Activated naive CD8-positive, alpha-beta T cell (primary cell): ENCODE measurements at regions not wholly inside any gene's neighbourhood (a gene's known extent, or its start where the extent isn't known, plus 50 kb on each side); places are given as distances from the start of the nearest gene placed in this dataset.

Experiments
- H3K27ac Mint-ChIP-seq: one replicate; pipeline ENCODE4 v1.8.0; 2021; ENCODE audit warnings: mixed read lengths
- H3K27me3 Mint-ChIP-seq: one replicate; pipeline ENCODE4 v1.8.0; 2021; ENCODE audit warnings: mixed read lengths
- H3K36me3 Mint-ChIP-seq: one replicate; pipeline ENCODE4 v1.8.0; 2021; ENCODE audit warnings: mixed read lengths
- H3K4me1 Mint-ChIP-seq: one replicate; pipeline ENCODE4 v1.8.0; 2021; ENCODE audit warnings: low read depth, mixed read lengths
- H3K4me3 Mint-ChIP-seq: one replicate; pipeline ENCODE4 v1.8.0; 2021; ENCODE audit warnings: mild to moderate bottlenecking, mixed read lengths
- H3K9me3 Mint-ChIP-seq: one replicate; pipeline ENCODE4 v1.8.0; 2021; ENCODE audit warnings: low read depth, mixed read lengths

DNA sequence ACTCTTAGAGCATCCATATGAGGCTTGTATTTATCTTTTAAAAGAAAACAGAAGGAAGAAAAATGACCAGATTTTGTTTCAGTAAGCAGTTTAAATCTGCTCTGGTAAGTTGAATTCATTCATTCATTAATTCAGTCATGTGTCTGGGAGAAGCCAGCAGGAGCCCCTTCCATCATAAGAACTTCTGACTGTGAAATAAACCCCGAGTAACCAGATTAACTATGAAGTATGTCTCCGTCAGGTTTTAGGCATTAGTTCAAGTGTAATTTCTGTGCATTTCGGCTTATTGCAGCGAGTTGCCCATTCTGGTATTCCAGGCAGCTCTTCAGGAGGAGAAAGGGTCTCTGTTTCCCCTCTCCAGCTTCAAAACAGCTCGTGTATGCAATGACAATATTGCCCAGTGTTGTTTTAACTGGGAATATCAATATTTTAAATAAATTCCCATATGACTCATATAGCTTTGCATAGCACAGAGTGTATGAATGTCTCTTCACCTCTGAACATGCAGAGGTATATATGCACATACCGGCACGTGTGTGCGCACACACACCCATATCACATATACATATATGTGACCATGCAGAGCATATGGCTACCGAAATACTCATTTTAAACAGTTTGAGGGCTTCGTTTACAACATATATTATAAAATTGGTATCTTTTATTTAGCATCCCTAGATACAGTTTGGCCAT, 255.3 kb downstream of the BCOR start:
- no peak overlapping the region for H3K4me3 Mint-ChIP-seq
- no peak overlapping the region for H3K27ac Mint-ChIP-seq
- no peaks in the 10 kb centered on the region for H3K9me3 Mint-ChIP-seq
- no peaks in the 10 kb centered on the region for H3K27me3 Mint-ChIP-seq
- H3K4me1 Mint-ChIP-seq: no peaks in the 10 kb centered on the region
- H3K36me3 Mint-ChIP-seq: no peaks in the 10 kb centered on the region

DNA sequence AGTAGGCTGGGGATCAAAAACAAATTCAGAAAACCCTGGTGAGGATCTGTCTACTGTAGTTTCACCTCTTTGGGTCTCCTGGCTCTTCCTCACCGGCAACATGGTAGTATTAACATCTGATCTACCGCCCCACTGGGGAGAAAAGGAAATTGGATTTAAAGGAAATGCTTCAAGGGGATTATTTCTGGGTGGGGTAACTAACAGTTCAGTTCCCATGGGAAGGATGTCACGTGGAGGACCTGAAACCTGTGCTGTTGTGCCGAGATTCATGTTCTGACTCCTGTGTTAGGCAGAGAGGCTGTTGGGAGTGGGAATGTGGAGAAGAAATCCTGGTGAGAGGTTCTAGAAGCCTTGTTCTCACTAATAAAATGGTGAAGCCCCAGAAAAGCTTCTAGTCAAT, 254.4 kb downstream of the BCOR start:
- H3K36me3 Mint-ChIP-seq: no peaks in the 10 kb centered on the region
- no peaks in the 10 kb centered on the region for H3K4me1 Mint-ChIP-seq
- no peak overlapping the region for H3K4me3 Mint-ChIP-seq
- H3K27me3 Mint-ChIP-seq: no peaks in the 10 kb centered on the region
- H3K27ac Mint-ChIP-seq: no peak overlapping the region
- no peaks in the 10 kb centered on the region for H3K9me3 Mint-ChIP-seq

DNA sequence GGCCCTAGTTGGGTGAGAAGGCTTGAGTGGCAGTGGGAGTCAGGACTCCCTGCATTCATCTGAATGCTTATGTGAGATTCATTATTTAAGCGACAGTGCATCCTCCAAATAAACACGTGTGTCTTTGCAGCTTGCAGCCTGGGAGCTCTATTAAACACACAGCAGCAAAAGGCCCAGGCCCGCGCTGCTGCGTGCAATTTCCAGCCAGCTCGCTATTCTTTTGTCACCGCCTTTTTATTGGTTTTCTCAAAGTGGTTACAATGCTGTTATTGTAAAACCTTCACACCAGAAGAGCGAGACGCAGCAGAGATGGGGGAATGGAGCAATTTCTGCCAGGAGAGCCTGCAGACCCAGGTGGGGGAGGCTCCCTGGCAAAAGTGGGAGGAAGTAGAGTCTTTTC, 252.5 kb downstream of the BCOR start:
- H3K4me1 Mint-ChIP-seq: peaks cover 3% of the 10 kb centered on the region
- no peaks in the 10 kb centered on the region for H3K36me3 Mint-ChIP-seq
- H3K9me3 Mint-ChIP-seq: no peaks in the 10 kb centered on the region
- no peak overlapping the region for H3K4me3 Mint-ChIP-seq
- no peak overlapping the region for H3K27ac Mint-ChIP-seq
- H3K27me3 Mint-ChIP-seq: no peaks in the 10 kb centered on the region

DNA sequence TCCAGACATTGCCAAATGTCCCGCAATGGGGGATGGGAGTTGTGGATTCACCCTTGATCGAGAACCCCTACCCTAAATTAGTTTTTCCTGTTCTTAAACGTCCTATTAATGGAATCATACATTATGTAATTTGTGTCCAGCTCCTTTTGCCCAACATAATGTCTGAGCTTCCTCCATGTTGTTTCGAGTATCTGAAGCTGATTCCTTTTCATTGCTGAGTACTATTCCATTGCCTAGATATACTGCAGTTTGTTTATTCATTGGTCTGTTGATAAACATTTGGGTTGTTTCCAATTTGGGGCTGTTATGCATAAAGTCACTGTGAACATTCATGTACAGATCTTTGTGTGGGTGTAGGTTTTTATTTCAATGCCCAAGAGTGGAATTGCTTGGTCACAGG, 251.3 kb downstream of the BCOR start:
- Mint-ChIP-seq H3K4me1 (peaks cover 15% of the 10 kb centered on the region), H3K27me3 (no peaks in the 10 kb centered on the region), H3K27ac (no peak overlapping the region), H3K36me3 (no peaks in the 10 kb centered on the region), H3K9me3 (no peaks in the 10 kb centered on the region), H3K4me3 (no peak overlapping the region)

DNA sequence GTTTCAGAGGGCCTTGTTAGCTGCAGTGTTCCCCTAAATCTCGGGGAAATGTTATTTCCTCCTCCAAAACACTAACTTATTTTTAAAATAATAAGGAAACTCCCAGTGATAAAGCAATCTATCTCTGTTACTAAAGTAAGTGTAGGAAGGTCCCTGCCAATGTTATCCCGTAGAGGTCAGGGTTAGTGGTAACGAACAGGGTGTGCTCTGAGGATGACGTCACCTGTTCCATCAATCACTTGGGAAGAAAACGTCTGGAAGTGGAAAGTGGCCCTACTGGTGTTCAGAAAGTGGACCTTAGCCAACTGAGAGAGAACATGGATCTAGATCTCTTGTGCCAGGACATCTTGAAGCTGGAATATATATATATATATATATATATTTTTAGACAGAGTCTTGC, 249.5 kb downstream of the BCOR start:
- Mint-ChIP-seq H3K4me3 (no peak overlapping the region), H3K27ac (no peak overlapping the region), H3K4me1 (peaks cover 31% of the 10 kb centered on the region), H3K27me3 (no peaks in the 10 kb centered on the region), H3K9me3 (no peaks in the 10 kb centered on the region), H3K36me3 (no peaks in the 10 kb centered on the region)

DNA sequence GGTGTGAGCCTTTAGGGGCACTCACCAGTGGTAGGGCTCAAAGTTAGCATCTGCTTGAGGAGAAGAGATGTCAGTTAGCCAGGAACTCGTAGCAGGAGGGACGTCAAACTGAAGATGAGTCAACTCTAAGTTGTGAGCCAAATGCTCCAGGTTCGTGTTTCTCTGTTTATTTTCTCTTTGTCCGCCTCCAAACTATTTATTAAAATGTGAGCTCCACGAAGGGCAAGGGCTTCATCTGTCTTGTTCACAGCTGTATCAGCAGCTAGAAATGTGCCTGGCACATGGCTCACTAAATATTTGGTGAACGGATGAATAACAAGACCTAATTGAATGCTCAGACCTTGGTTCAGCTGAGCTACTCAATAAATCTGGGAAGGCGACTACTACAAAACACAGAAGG, 248.9 kb downstream of the BCOR start:
- Mint-ChIP-seq H3K27me3 (no peaks in the 10 kb centered on the region), H3K36me3 (no peaks in the 10 kb centered on the region), H3K4me3 (no peak overlapping the region), H3K9me3 (no peaks in the 10 kb centered on the region), H3K27ac (no peak overlapping the region), H3K4me1 (peaks cover 36% of the 10 kb centered on the region)

DNA sequence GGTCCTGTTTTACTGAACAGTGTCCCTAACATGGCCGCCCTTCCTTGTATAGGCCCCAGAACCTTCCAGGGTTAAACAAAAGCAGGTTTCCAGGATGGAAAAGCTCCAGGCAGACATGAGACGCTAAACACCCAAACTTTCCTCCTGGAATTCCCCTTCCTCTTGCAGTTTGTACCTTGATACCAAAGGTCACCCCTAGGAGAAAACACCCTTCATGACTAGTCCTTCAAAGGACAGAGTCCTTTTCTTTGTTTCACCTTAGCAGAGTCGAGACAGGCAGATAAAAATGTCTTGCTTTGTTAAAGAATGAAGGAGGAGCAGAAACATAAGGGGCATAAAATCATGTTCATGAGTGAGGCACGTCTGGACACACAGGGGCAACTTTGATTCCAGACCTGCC, 247.5 kb downstream of the BCOR start:
- Mint-ChIP-seq H3K9me3 (no peaks in the 10 kb centered on the region), H3K27ac (no peak overlapping the region), H3K27me3 (no peaks in the 10 kb centered on the region), H3K36me3 (no peaks in the 10 kb centered on the region), H3K4me1 (peaks cover 48% of the 10 kb centered on the region), H3K4me3 (no peak overlapping the region)

DNA sequence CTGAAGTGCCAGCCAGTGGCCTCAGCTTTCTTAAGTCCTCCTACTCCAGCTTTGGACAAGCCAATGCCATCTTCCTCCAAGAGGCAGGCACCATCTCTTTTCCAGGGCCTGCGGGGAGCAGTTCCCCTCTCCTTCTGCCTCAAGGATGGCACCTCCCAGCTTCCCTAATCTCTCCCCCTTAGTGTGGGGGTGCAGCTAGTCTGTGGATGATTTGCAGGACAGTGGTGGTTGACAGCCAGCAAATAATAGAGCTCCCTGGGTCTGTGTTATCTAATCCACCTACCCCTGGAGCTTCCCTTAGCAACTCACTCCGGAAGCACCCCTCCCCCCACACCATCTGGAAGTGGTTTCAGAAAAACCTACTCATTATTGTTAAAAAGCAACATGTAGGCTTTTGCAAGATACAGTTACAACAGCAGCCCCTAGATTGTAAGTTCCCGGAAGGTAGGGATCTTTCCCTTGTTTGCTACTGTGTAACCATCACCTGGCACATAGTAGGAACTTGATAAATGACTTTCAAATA, 247.1 kb downstream of the BCOR start:
- H3K27me3 Mint-ChIP-seq: no peaks in the 10 kb centered on the region
- no peak overlapping the region for H3K4me3 Mint-ChIP-seq
- no peak overlapping the region for H3K27ac Mint-ChIP-seq
- H3K9me3 Mint-ChIP-seq: no peaks in the 10 kb centered on the region
- peaks cover 50% of the 10 kb centered on the region for H3K4me1 Mint-ChIP-seq
- no peaks in the 10 kb centered on the region for H3K36me3 Mint-ChIP-seq

DNA sequence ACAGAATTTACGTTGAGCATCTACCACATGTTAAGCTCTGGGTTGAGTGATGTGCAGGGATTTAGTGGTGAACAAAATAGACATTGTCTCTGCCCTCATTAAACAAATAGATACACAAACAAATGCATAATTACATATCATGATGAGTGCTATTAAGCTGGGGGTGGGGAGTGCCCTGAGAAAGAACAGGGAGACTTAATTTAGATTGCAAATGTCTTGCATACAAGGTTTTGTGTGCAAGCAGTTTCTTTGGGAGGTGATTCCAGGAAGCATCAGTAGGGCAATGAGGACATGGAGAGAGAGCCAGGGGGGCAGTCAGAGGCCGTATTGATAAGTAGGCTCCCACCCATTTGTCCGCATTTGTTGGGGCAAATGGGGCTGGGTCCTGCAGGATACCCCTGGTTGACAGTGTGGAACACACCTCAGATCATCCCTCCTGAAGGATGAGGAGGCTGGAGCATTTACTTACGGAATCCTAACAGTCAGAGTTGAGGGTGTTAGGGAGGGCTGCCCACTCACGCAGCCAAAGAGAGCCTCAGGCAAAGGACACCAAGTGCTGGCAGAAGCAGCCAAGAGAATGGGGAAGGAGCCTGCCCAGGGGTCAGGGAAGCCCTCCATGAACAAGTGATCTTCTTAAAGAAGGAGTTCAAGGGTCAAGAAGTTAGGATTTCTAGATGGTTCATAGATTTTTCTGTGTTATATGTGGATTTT, 245.9 kb downstream of the BCOR start:
- Mint-ChIP-seq H3K27ac (peak overlapping the region; percentile 28), H3K9me3 (no peaks in the 10 kb centered on the region), H3K4me1 (peaks cover 59% of the 10 kb centered on the region)

DNA sequence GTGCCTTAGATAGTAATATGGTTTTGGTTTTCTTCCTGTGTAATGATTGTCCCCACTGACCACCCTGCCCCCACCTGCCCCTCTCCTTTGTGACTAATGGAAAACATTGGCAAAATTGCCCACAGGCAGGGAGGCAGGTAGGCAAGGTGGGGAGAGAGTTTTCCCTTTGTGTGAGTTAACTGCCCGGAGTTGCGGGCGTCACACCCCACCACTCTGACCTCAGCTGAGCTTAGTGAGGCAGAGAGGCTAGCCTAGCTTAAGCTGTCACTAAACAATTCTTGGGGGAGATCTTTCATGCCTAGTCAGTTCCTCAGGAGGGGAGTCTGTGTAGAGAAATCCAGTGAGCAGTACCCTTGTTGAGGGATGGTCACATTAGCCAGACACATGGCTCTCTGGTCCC, 245.3 kb downstream of the BCOR start:
- peaks cover 60% of the 10 kb centered on the region for H3K4me1 Mint-ChIP-seq
- no peaks in the 10 kb centered on the region for H3K9me3 Mint-ChIP-seq
- H3K36me3 Mint-ChIP-seq: no peaks in the 10 kb centered on the region
- H3K27ac Mint-ChIP-seq: no peak overlapping the region
- no peaks in the 10 kb centered on the region for H3K27me3 Mint-ChIP-seq
- no peak overlapping the region for H3K4me3 Mint-ChIP-seq

More for the DNA sequence above, 245.9 kb downstream of the BCOR start:
- Mint-ChIP-seq H3K4me3 (no peak overlapping the region), H3K27me3 (no peaks in the 10 kb centered on the region), H3K36me3 (no peaks in the 10 kb centered on the region)

DNA sequence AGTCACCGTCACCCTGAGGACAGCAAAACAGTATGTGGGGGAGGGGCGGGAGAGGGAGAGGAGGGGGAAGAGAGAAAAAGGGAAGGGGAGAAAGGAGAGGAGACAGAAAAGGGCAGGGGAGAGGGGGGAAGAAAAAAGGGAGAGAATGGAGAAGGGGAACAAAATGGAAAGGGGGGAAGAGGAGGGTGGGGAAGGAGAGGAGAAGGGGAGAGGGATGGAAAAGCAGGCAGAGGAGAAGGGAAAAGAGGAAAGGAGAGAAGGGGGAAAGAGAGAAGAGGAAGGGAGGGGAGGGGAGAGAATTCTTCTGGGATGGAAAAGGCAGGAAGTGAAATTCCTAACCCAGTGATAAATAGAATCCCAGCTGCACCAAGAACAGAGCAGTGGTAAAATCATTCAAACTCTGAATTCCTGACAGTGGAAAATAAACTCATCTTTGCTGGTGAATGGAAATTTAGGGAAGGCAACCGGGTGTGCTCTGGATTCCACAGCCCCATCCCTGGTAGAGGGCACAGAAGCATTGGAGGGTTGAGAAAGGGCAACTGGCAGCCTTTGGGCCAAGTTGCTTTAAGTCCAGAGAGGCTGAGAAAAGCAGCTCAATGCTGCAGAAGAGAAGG, 244.2 kb downstream of the BCOR start:
- H3K27me3 Mint-ChIP-seq: no peaks in the 10 kb centered on the region
- no peaks in the 10 kb centered on the region for H3K36me3 Mint-ChIP-seq
- H3K27ac Mint-ChIP-seq: peak overlapping the region; percentile 88
- H3K9me3 Mint-ChIP-seq: no peaks in the 10 kb centered on the region
- peaks cover 63% of the 10 kb centered on the region for H3K4me1 Mint-ChIP-seq
- H3K4me3 Mint-ChIP-seq: peak overlapping the region; percentile 73

DNA sequence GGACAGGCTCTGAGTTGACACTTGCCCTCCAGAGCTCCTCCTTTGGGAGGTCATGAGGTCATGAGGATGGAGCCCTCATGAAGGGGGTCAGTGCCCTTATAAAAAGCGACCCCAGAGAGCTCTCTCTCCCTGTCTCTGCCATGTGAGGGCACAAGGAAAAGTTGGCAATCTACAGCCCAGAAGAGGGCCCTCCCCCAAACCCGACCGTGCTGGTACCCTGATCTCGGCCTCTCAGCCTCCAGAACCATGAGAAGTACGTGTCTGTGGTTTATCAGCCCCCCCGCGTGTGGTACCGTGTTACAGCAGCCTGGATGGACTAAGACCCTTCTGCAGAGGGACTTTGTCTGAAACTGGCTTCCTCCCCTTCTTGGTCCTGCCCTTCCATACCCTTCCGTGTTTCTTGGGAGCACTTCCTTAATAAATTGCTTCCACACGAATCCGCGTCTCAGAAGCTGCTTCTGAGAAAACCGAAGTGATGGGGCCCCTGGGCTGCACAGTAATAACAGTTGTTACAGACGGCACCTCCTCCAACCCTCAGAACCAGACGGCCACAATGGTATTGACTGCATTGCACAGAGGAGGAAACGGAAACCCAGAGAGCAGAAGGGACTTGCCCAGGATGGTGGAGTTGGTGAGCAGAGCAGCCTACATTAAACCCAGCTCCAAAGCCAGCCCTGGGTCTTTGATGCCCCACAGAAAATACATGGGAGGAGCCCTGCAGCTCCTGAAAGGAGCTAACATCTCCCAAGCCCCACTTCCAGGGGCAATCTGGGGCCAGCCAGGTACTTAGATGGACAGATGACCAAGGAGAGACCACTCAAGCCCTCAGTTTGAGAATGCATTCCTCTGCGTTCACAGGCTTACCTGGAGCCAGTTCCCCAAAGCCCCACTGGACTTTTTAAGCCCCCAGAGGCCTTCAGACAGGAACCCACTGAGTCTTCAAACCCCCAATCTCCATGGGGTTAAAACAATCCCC, 242.7 kb downstream of the BCOR start:
- Mint-ChIP-seq H3K9me3 (no peaks in the 10 kb centered on the region), H3K27me3 (no peaks in the 10 kb centered on the region), H3K4me1 (peaks cover 66% of the 10 kb centered on the region), H3K36me3 (no peaks in the 10 kb centered on the region), H3K27ac (peak overlapping the region; percentile 99), H3K4me3 (peak overlapping the region; percentile 87)

DNA sequence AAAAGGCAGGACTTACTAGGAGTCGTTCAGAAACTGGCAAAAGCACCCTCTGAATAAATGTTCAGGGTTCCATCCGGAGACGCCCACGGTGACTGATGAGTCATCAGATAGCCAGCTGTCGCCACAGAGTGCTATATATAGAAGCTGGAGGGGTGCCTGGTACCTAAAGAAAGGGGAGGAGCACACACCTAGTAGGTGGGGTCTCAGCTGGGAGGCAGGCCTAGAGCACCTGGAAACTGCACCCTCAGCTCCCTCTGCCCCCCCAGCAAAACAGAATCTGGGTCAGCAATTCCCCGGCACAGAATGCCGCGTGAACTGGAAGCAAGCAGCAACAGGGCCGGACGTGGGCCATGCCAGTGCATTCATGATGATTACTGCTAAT, 242.0 kb downstream of the BCOR start:
- Mint-ChIP-seq H3K36me3 (no peaks in the 10 kb centered on the region), H3K27ac (peak overlapping the region; percentile 99), H3K27me3 (no peaks in the 10 kb centered on the region), H3K9me3 (no peaks in the 10 kb centered on the region), H3K4me3 (peak overlapping the region; percentile 87), H3K4me1 (peaks cover 66% of the 10 kb centered on the region)

DNA sequence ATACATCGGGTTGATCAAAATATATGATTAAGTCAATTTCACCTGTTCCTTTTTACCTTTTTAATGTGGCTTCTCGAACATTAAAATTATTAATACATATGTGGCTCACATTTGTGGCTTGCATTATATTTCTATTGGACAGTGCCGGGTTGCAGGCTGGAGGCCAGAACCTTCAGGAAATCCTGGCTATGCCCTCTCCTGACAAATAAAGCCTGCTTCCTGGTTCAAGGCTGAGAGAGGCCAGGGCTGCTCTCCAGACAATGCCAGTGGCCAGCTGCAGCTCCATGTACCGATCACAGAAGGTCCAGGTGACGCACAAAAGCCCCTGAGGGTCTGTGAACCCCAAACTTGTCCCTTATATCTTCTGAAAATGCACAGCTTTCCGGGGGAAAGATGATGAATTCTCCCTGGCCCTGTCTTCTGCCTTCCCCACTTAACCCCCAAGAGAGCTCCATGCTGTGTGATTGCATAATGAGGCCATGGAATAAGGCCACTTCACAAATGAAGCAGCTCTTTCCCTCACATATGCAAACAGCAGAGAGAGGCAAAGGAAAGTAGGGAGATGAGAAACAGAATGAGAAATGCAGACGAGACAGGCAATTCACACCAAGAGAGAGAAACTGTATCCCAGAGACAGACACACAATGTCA, 241.2 kb downstream of the BCOR start:
- Mint-ChIP-seq H3K4me1 (peaks cover 62% of the 10 kb centered on the region), H3K4me3 (no peak overlapping the region), H3K27ac (peak overlapping the region; percentile 99), H3K36me3 (no peaks in the 10 kb centered on the region), H3K27me3 (no peaks in the 10 kb centered on the region), H3K9me3 (no peaks in the 10 kb centered on the region)
